ENCODE measurements at regions not wholly inside any gene's neighbourhood (a gene's known extent, or its start where the extent isn't known, plus 50 kb on each side); places are given as distances from the start of the nearest gene placed in this dataset.

DNA sequence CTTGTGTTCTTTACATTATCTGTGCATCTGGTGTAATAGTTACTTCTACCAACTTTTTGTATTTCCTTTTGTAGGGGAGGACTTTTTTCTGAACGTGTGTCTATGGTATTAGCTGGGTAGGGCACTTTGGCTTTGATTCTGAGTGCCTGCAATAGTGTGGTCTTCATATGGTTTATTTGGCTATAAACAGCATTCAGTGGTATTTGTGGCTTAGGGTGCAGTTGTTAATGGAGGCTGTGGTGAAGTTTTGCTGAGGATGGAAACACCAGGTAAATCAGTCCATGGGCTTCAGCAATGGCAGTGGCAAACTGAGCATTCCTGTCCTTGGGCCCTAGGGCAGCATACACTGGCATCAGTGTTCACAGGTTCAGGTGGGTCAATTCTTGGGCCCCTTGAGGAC is 230.6 kb upstream of the CTNNB1 start:
- WGBS (ENCODE audit: extremely low coverage, insufficient coverage, insufficient read length): no CpG with 5 or more reads among the region's 1 CpG
- Histone ChIP-seq H3K4ac (ENCODE audit: low read depth, low read length) (no peak overlapping the region), H3K18ac (ENCODE audit: low read length) (no peak overlapping the region), H2AFZ (ENCODE audit: insufficient read depth, low read length, poor library complexity) (no peak overlapping the region), H3K27me3 (ENCODE audit: insufficient read depth, low read length) (no peaks in the 10 kb centered on the region), H3K9me3 (ENCODE audit: insufficient read depth, low read depth, low read length) (no peaks in the 10 kb centered on the region), H3K9ac (ENCODE audit: low read length) (no peak overlapping the region), H2AK5ac (ENCODE audit: low read length) (peak overlapping the region; percentile 27), H3K36me3 (ENCODE audit: control insufficient read depth in 1 of 2, insufficient read depth in 2 of 2, low read length in 2 of 2) (no peaks in the 10 kb centered on the region), H4K91ac (ENCODE audit: low read depth, low read length) (no peak overlapping the region), H3K4me2 (ENCODE audit: low read length) (no peak overlapping the region), H2BK12ac (ENCODE audit: low read length) (no peak overlapping the region), H3K4me1 (ENCODE audit: control insufficient read depth in 1 of 2, insufficient read depth in 2 of 2, low read length in 2 of 2) (peaks cover 11 to 16% of the 10 kb centered on the region in 2 experiments), H4K8ac (ENCODE audit: low read depth, low read length) (no peak overlapping the region), H3K14ac (ENCODE audit: low read length) (no peak overlapping the region), H3K23ac (ENCODE audit: low read length) (no peak overlapping the region), H3K27ac (ENCODE audit: low read depth, low read length) (no peak overlapping the region), H3K79me1 (ENCODE audit: low read length) (peaks cover 12% of the 10 kb centered on the region), H4K12ac (ENCODE audit: low read depth, low read length) (no peak overlapping the region), H2BK5ac (ENCODE audit: low read depth, low read length, poor library complexity) (no peak overlapping the region), H3K79me2 (ENCODE audit: control insufficient read depth, insufficient read depth, low read length, poor library complexity) (no peaks in the 10 kb centered on the region), H3K4me3 (ENCODE audit: low read depth, low read length) (no peak overlapping the region), H2BK120ac (ENCODE audit: insufficient read depth, low read length, poor library complexity) (no peak overlapping the region)
- no peak for DNase-seq

DNA sequence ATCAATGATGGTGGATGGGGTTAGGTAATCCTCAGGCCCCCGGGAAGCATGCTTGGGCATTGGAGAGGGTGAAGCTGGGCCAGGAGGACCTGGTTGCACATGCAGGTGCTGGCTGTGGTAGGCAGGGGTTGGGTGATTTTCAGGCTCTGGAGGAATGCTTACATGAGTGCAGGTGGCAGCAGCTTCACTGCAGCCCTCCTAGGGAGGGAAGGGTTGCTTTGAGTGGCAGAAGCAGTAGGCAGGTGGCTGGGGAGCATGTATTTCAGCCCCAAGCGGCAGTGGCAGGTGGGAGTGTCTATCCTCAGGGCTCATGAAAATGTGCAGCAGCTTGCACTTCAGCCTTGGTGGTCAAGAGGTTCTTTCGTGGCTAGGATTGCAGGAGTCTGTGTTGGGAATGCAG is 230.0 kb upstream of the CTNNB1 start:
- H2BK5ac ChIP-seq (ENCODE audit: low read depth, low read length, poor library complexity): no peak overlapping the region

DNA sequence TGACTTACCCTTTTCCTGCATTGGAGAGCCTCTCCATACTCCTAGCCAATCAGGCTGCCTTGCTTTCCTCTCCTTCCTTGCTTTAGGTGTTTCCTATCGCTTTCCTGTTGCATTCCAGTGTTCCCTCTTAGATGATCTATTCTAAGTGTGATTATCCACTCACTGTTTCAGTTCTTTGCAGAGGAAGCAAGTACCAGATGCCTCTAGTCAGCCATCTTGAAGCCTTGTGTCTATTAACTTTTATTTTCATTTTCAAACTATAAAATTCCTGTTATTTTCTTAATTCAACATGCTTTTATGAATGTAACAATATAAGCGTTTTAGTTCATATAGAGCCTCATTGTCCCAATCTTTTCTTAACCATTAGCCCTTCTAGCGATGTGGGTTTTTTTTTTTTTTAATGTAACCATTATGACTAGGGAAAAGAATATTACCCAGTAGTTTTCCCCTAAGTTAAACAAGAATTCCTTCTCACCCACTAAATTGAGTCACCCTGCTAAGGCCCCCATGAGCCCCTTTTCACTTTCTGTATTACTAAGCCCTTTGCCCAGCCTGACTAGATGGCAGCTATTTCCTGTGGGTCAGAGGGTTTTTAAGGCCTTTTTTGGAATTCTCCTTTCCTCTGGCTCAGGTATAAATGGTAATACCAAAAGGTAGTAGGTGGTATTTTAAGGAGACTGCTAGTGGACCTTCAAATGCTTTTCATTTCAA is 229.4 kb upstream of the CTNNB1 start:
- Histone ChIP-seq H3K18ac (ENCODE audit: low read length) (no peak overlapping the region), H3K79me1 (ENCODE audit: low read length) (peaks cover 12% of the 10 kb centered on the region), H2BK12ac (ENCODE audit: low read length) (no peak overlapping the region), H2AK5ac (ENCODE audit: low read length) (no peak overlapping the region), H3K36me3 (ENCODE audit: control insufficient read depth in 1 of 2, insufficient read depth in 2 of 2, low read length in 2 of 2) (no peaks in the 10 kb centered on the region), H3K14ac (ENCODE audit: low read length) (no peak overlapping the region), H3K23ac (ENCODE audit: low read length) (no peak overlapping the region), H2AFZ (ENCODE audit: insufficient read depth, low read length, poor library complexity) (no peak overlapping the region), H3K4ac (ENCODE audit: low read depth, low read length) (no peak overlapping the region), H3K4me3 (ENCODE audit: low read depth, low read length) (no peak overlapping the region), H3K9me3 (ENCODE audit: insufficient read depth, low read depth, low read length) (no peaks in the 10 kb centered on the region), H3K79me2 (ENCODE audit: control insufficient read depth, insufficient read depth, low read length, poor library complexity) (no peaks in the 10 kb centered on the region), H3K27me3 (ENCODE audit: insufficient read depth, low read length) (no peaks in the 10 kb centered on the region), H4K8ac (ENCODE audit: low read depth, low read length) (no peak overlapping the region), H2BK120ac (ENCODE audit: insufficient read depth, low read length, poor library complexity) (no peak overlapping the region), H2BK5ac (ENCODE audit: low read depth, low read length, poor library complexity) (no peak overlapping the region), H4K12ac (ENCODE audit: low read depth, low read length) (no peak overlapping the region), H3K4me1 (ENCODE audit: control insufficient read depth in 1 of 2, insufficient read depth in 2 of 2, low read length in 2 of 2) (peaks cover 11 to 16% of the 10 kb centered on the region in 2 experiments), H3K27ac (ENCODE audit: low read depth, low read length) (no peak overlapping the region), H4K91ac (ENCODE audit: low read depth, low read length) (no peak overlapping the region), H3K9ac (ENCODE audit: low read length) (no peak overlapping the region), H3K4me2 (ENCODE audit: low read length) (no peak overlapping the region)
- no CpG with 5 or more reads among the region's 3 CpGs for WGBS (ENCODE audit: extremely low coverage, insufficient coverage, insufficient read length)
- DNase-seq: no peak

More for the DNA sequence above, 230.0 kb upstream of the CTNNB1 start:
- no peak overlapping the region for H2BK120ac ChIP-seq (ENCODE audit: insufficient read depth, low read length, poor library complexity)
- H3K4ac ChIP-seq (ENCODE audit: low read depth, low read length): no peak overlapping the region
- no peak overlapping the region for H3K4me3 ChIP-seq (ENCODE audit: low read depth, low read length)
- peaks cover 11 to 16% of the 10 kb centered on the region in 2 experiments for H3K4me1 ChIP-seq (ENCODE audit: control insufficient read depth in 1 of 2, insufficient read depth in 2 of 2, low read length in 2 of 2)
- no peak overlapping the region for H3K23ac ChIP-seq (ENCODE audit: low read length)
- H3K27ac ChIP-seq (ENCODE audit: low read depth, low read length): no peak overlapping the region
- no peaks in the 10 kb centered on the region for H3K36me3 ChIP-seq (ENCODE audit: control insufficient read depth in 1 of 2, insufficient read depth in 2 of 2, low read length in 2 of 2)
- no peak overlapping the region for H4K91ac ChIP-seq (ENCODE audit: low read depth, low read length)
- no peaks in the 10 kb centered on the region for H3K27me3 ChIP-seq (ENCODE audit: insufficient read depth, low read length)
- DNase-seq: no peak
- H4K8ac ChIP-seq (ENCODE audit: low read depth, low read length): no peak overlapping the region
- no peak overlapping the region for H2BK12ac ChIP-seq (ENCODE audit: low read length)
- H3K79me1 ChIP-seq (ENCODE audit: low read length): peaks cover 12% of the 10 kb centered on the region
- no peak overlapping the region for H3K18ac ChIP-seq (ENCODE audit: low read length)
- no peaks in the 10 kb centered on the region for H3K9me3 ChIP-seq (ENCODE audit: insufficient read depth, low read depth, low read length)
- no peak overlapping the region for H4K12ac ChIP-seq (ENCODE audit: low read depth, low read length)
- no peak overlapping the region for H3K14ac ChIP-seq (ENCODE audit: low read length)
- H3K79me2 ChIP-seq (ENCODE audit: control insufficient read depth, insufficient read depth, low read length, poor library complexity): no peaks in the 10 kb centered on the region
- no peak overlapping the region for H3K9ac ChIP-seq (ENCODE audit: low read length)
- H2AFZ ChIP-seq (ENCODE audit: insufficient read depth, low read length, poor library complexity): no peak overlapping the region
- WGBS (ENCODE audit: extremely low coverage, insufficient coverage, insufficient read length): no CpG with 5 or more reads among the region's 3 CpGs
- H2AK5ac ChIP-seq (ENCODE audit: low read length): no peak overlapping the region
- H3K4me2 ChIP-seq (ENCODE audit: low read length): no peak overlapping the region

DNA sequence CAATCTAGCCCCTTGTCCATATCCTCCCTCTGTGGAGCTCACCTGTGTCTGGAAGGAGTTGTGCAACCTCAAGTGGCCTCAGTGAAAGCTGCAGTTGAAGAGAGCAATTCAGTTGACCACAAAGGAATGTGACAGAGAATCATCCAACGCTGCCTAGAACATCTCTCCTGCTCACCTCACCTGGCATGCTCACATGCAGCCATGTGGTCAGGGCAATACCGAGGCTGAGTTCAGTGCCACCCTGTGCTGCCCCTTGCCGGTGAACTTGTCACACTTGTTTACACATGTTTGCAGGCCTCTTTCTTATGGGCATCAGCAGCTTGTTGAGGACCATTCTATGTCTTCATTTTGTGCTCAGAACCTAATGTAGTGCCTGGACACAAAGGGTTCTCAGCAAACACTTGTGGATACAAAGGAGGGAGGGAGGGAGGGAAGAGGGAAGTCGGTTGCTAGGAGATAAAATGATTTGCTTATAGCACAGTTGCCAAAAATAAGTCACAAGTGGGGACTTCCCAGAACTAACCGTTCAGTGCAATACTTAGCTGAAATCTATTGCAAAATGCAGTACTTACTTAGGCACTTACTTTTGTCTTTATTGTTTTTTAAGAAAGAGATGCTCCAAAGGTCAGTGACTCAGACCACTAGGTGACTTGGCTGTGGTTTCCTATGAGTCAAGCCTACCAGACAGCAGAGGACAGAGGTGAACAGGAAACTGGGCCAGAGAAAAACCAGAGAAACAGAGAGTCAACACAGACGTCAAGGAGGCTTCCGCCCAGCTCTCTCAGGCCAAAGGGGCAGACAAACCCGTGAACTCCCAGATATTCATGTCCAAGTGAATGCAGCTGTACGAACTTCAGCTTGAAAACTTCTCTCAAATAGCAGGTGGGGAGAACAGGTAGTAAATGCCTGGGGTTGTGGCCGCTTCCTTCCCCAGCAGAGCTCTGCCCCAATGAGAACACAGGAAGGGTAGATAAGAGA is 227.8 kb upstream of the CTNNB1 start:
- H3K4me3 ChIP-seq (ENCODE audit: low read depth, low read length): no peak overlapping the region
- H3K27me3 ChIP-seq (ENCODE audit: insufficient read depth, low read length): no peaks in the 10 kb centered on the region
- no peak overlapping the region for H3K4ac ChIP-seq (ENCODE audit: low read depth, low read length)
- H2BK12ac ChIP-seq (ENCODE audit: low read length): peak overlapping the region; percentile 56
- peak overlapping the region; percentile 35 for H2AFZ ChIP-seq (ENCODE audit: insufficient read depth, low read length, poor library complexity)
- peak overlapping the region; percentile 80 for H4K91ac ChIP-seq (ENCODE audit: low read depth, low read length)
- H4K12ac ChIP-seq (ENCODE audit: low read depth, low read length): no peak overlapping the region
- H2AK5ac ChIP-seq (ENCODE audit: low read length): peak overlapping the region; percentile 60
- H2BK120ac ChIP-seq (ENCODE audit: insufficient read depth, low read length, poor library complexity): peak overlapping the region; percentile 49
- WGBS (ENCODE audit: extremely low coverage, insufficient coverage, insufficient read length): no CpG with 5 or more reads among the region's 10 CpGs
- no peak overlapping the region for H3K23ac ChIP-seq (ENCODE audit: low read length)
- no peaks in the 10 kb centered on the region for H3K9me3 ChIP-seq (ENCODE audit: insufficient read depth, low read depth, low read length)
- H2BK5ac ChIP-seq (ENCODE audit: low read depth, low read length, poor library complexity): peak overlapping the region; percentile 68
- DNase-seq: peak; percentile 72 to 80
- peaks cover 17% of the 10 kb centered on the region for H3K79me1 ChIP-seq (ENCODE audit: low read length)
- H3K18ac ChIP-seq (ENCODE audit: low read length): peak overlapping the region; percentile 58
- H3K4me1 ChIP-seq (ENCODE audit: control insufficient read depth in 1 of 2, insufficient read depth in 2 of 2, low read length in 2 of 2): peaks cover 13 to 25% of the 10 kb centered on the region in 2 experiments
- no peak overlapping the region for H3K9ac ChIP-seq (ENCODE audit: low read length)
- peak overlapping the region; percentile 82 for H3K27ac ChIP-seq (ENCODE audit: low read depth, low read length)
- peak overlapping the region; percentile 55 for H4K8ac ChIP-seq (ENCODE audit: low read depth, low read length)
- H3K14ac ChIP-seq (ENCODE audit: low read length): peak overlapping the region; percentile 54
- no peaks in the 10 kb centered on the region for H3K79me2 ChIP-seq (ENCODE audit: control insufficient read depth, insufficient read depth, low read length, poor library complexity)
- no peaks in the 10 kb centered on the region for H3K36me3 ChIP-seq (ENCODE audit: control insufficient read depth in 1 of 2, insufficient read depth in 2 of 2, low read length in 2 of 2)
- no peak overlapping the region for H3K4me2 ChIP-seq (ENCODE audit: low read length)

Measured in trophoblast cell (in vitro differentiated cells and primary cell).